Keratinocyte (primary cell): ENCODE measurements at regions not wholly inside any gene's neighbourhood (a gene's known extent, or its start where the extent isn't known, plus 50 kb on each side); places are given as distances from the start of the nearest gene placed in this dataset.

Experiments
- DNase-seq: peaks from one replicate; pipeline ENCODE4 v3.0.0-alpha.2; 2011; ENCODE audit warnings: low read depth, missing footprints, low spot score
- FAIRE-seq: peaks from 2 replicates; lab custom pipeline; 2011; peaks lifted over from hg19 to GRCh38; lab: Jason Lieb, UNC
- H2AFZ ChIP-seq: 2 replicates; pipeline ENCODE4 v1.6.0; 2012; ENCODE audit warnings: low read length, control low read depth, inconsistent platforms; ENCODE audit not compliant: control insufficient read depth
- H3K27ac ChIP-seq: 2 replicates; pipeline ENCODE4 v1.5.1; 2011; ENCODE audit warnings: low read length; ENCODE audit not compliant: control insufficient read depth, insufficient read depth
- H3K27me3 ChIP-seq: 3 replicates; pipeline ENCODE4 v1.6.0; 2011; ENCODE audit warnings: low read length; ENCODE audit not compliant: control insufficient read depth, insufficient read depth; ENCODE audit errors: extremely low read depth
- H3K36me3 ChIP-seq, 2 experiments: 2 replicates in 1 of 2; 3 replicates in 1 of 2; pipeline ENCODE4 v1.5.1; 2011; ENCODE audit warnings: low read length in 2 of 2, mild to moderate bottlenecking in 1 of 2; ENCODE audit not compliant: control insufficient read depth in 2 of 2, insufficient read depth in 2 of 2; ENCODE audit errors: extremely low read depth in 1 of 2
- H3K4me1 ChIP-seq: 3 replicates; pipeline ENCODE4 v1.5.1; 2011; ENCODE audit warnings: low read length; ENCODE audit not compliant: control insufficient read depth, insufficient read depth; ENCODE audit errors: extremely low read depth
- H3K4me2 ChIP-seq: 3 replicates; pipeline ENCODE4 v1.6.0; 2011; ENCODE audit warnings: low read depth, low read length; ENCODE audit not compliant: control insufficient read depth, insufficient read depth; ENCODE audit errors: extremely low read depth
- H3K4me3 ChIP-seq, 3 experiments: fragments of 200-600 bp in 1 of 3; sonication (generic) in 1 of 3; 2 replicates in 2 of 3; 3 replicates in 1 of 3; pipeline ENCODE4 v1.5.1; 2011 to 2016; ENCODE audit warnings: low read length in 3 of 3, mild to moderate bottlenecking in 3 of 3, control low read depth in 2 of 3, inconsistent platforms in 1 of 3, low read depth in 1 of 3, mixed read lengths in 1 of 3, mixed run types in 1 of 3, moderate library complexity in 1 of 3; ENCODE audit not compliant: control insufficient read depth in 2 of 3, insufficient read depth in 2 of 3; ENCODE audit errors: extremely low read depth in 1 of 3
- H3K79me2 ChIP-seq: 2 replicates; pipeline ENCODE4 v1.6.0; 2012; ENCODE audit warnings: low read length; ENCODE audit not compliant: control insufficient read depth, insufficient read depth
- H3K9ac ChIP-seq: 3 replicates; pipeline ENCODE4 v1.6.0; 2011; ENCODE audit warnings: low read length; ENCODE audit not compliant: control insufficient read depth, insufficient read depth; ENCODE audit errors: extremely low read depth
- H3K9me1 ChIP-seq: 3 replicates; pipeline ENCODE4 v1.6.0; 2011; ENCODE audit warnings: low read length; ENCODE audit not compliant: control insufficient read depth, insufficient read depth; ENCODE audit errors: extremely low read depth
- H3K9me3 ChIP-seq: 2 replicates; pipeline ENCODE4 v1.5.1; 2012; ENCODE audit warnings: low read depth, low read length; ENCODE audit not compliant: control insufficient read depth
- H4K20me1 ChIP-seq: 3 replicates; pipeline ENCODE4 v1.6.0; 2011; ENCODE audit warnings: low read length; ENCODE audit not compliant: control insufficient read depth, insufficient read depth; ENCODE audit errors: extremely low read depth
- EZH2 ChIP-seq: IDR thresholded peaks from one replicate; pipeline ENCODE4 v1.6.1; 2012; ENCODE audit warnings: inconsistent platforms, mild to moderate bottlenecking, low read length, moderate library complexity
- dilution Hi-C: fragments of 300-500 bp; cut with MboI; formaldehyde crosslinking; loops from one replicate; pipeline ENCODE4 v1.7.0; 2020; ENCODE audit warnings: low sequenced_read_pairs; ENCODE audit not compliant: extremely low pct_ligation_motif_present
- TF ChIP-seq, protein P1 (sequence below), 3 experiments: IDR thresholded peaks in 1 of 3; conservative IDR thresholded peaks in 1 of 3; optimal IDR thresholded peaks in 1 of 3; 2 replicates in 2 of 3; 3 replicates in 1 of 3; pipeline versions ENCODE3 to v1.5.1; 2011; ENCODE audit warnings: low read length in 3 of 3, mild to moderate bottlenecking in 3 of 3, moderate library complexity in 2 of 3, control low read depth in 1 of 3, inconsistent platforms in 1 of 3; ENCODE audit not compliant: insufficient read depth in 2 of 3; ENCODE audit errors: extremely low read depth in 1 of 3

DNA sequence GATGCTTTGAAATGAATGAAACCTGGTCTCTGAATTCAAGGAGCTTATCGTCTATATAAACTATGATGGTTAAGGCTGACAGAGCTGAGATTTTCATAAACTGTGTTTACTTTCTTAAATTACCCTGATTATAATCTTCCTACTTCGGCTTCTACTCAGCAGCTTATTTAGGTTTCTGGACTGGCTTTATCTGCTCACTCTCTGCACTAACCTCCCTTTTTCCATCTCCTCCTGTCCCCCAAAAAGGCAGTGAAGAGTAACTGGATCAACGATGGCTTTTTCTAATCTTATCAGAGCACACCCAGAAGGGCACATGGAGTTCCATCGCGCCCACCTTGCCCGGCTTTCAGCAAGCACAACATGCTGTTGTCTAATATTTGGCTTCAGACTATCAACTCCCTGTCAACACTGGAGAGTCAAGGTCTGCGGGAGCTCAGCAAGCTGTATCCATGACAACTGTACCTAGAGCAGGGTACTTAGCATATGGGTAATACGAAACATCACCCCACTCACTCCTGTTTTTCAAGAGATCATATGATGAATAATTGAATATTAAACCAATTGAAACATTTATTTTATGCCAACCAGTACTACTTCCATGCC, 417.3 kb downstream of the GABRB3 start:
- dilution Hi-C loops: no loop called here
- no peaks in the 10 kb centered on the region for H3K4me1 ChIP-seq
- H3K4me2 ChIP-seq: no peak overlapping the region
- H3K9ac ChIP-seq: no peak overlapping the region
- H3K79me2 ChIP-seq: no peaks in the 10 kb centered on the region
- peaks cover 8% of the 10 kb centered on the region for H3K9me3 ChIP-seq
- no peak overlapping the region for H2AFZ ChIP-seq
- no peak overlapping the region for H3K27ac ChIP-seq
- no peak for TF ChIP-seq EZH2
- TF ChIP-seq, protein P1, sequence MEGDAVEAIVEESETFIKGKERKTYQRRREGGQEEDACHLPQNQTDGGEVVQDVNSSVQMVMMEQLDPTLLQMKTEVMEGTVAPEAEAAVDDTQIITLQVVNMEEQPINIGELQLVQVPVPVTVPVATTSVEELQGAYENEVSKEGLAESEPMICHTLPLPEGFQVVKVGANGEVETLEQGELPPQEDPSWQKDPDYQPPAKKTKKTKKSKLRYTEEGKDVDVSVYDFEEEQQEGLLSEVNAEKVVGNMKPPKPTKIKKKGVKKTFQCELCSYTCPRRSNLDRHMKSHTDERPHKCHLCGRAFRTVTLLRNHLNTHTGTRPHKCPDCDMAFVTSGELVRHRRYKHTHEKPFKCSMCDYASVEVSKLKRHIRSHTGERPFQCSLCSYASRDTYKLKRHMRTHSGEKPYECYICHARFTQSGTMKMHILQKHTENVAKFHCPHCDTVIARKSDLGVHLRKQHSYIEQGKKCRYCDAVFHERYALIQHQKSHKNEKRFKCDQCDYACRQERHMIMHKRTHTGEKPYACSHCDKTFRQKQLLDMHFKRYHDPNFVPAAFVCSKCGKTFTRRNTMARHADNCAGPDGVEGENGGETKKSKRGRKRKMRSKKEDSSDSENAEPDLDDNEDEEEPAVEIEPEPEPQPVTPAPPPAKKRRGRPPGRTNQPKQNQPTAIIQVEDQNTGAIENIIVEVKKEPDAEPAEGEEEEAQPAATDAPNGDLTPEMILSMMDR (optimal IDR thresholded peaks at IDR 0.05 in 1 of 3, IDR thresholded peaks at IDR 0.05 in 1 of 3, conservative IDR thresholded peaks at IDR 0.05 in 1 of 3; ENCODE audit: extremely low read depth in 1 of 3, insufficient read depth in 2 of 3, low read length in 3 of 3): no peak
- H4K20me1 ChIP-seq: no peaks in the 10 kb centered on the region
- no peak for DNase-seq
- H3K9me1 ChIP-seq: no peaks in the 10 kb centered on the region
- H3K4me3 ChIP-seq: no peak overlapping the region
- no peaks in the 10 kb centered on the region for H3K27me3 ChIP-seq
- no peak for FAIRE-seq
- H3K36me3 ChIP-seq: no peaks in the 10 kb centered on the region

- no peaks in the 10 kb centered on the region for H3K79me2 ChIP-seq
- H3K9ac ChIP-seq: no peak overlapping the region
- H3K36me3 ChIP-seq: no peaks in the 10 kb centered on the region
- no peak overlapping the region for H2AFZ ChIP-seq
- H4K20me1 ChIP-seq: no peaks in the 10 kb centered on the region
- dilution Hi-C loops: no loop called here
- H3K4me1 ChIP-seq: no peaks in the 10 kb centered on the region
- TF ChIP-seq, protein P1 (optimal IDR thresholded peaks at IDR 0.05 in 1 of 3, IDR thresholded peaks at IDR 0.05 in 1 of 3, conservative IDR thresholded peaks at IDR 0.05 in 1 of 3; ENCODE audit: extremely low read depth in 1 of 3, insufficient read depth in 2 of 3, low read length in 3 of 3): no peak
- no peak for TF ChIP-seq EZH2
- DNase-seq: no peak
- no peak overlapping the region for H3K4me2 ChIP-seq
- no peaks in the 10 kb centered on the region for H3K9me1 ChIP-seq
- FAIRE-seq: no peak
- H3K4me3 ChIP-seq: no peak overlapping the region
- H3K27ac ChIP-seq: no peak overlapping the region
- peaks cover 7% of the 10 kb centered on the region for H3K9me3 ChIP-seq
- no peaks in the 10 kb centered on the region for H3K27me3 ChIP-seq
Observed at GRCh38 chr15:26352909-26353308, 420.0 kb downstream of the GABRB3 start.
